B cell (primary cell): ENCODE measurements at regions not wholly inside any gene's neighbourhood (a gene's known extent, or its start where the extent isn't known, plus 50 kb on each side); places are given as distances from the start of the nearest gene placed in this dataset.

ENCODE experiments used
- ATAC-seq: fragments of 200-7000 bp; cut with Tn5 transposase; one replicate; pipeline ENCODE4 v1.10.0; 2021; ENCODE audit warnings: low read depth, mild to moderate bottlenecking, moderate number of reproducible peaks, moderate library complexity
- CTCF ChIA-PET: fragments of 350-600 bp; sonication (Branson Sonifier 250); formaldehyde crosslinking; loops from one replicate; lab custom pipeline; 2021; ENCODE audit warnings: antibody characterized with exemption, inconsistent platforms; lab: Charles Lee
- POLR2A ChIA-PET: fragments of 350-600 bp; sonication (Branson Sonifier 250); formaldehyde crosslinking; loops from one replicate; lab custom pipeline; 2021; ENCODE audit warnings: antibody characterized with exemption; lab: Charles Lee
- DNase-seq: peaks from one replicate; pipeline ENCODE4 v3.0.0; 2013
- H2AFZ ChIP-seq: 2 replicates; pipeline ENCODE4 v1.6.1; 2012; ENCODE audit warnings: mild to moderate bottlenecking, low read depth, low read length; ENCODE audit not compliant: insufficient read depth, poor library complexity, severe bottlenecking
- H3K27ac ChIP-seq, 2 donors: 1 replicate in 1 of 2; 2 replicates in 1 of 2; pipeline ENCODE4 v1.5.1; 2012 to 2013; ENCODE audit warnings: low read length in 2 of 2, mild to moderate bottlenecking in 2 of 2, moderate library complexity in 1 of 2
- H3K27me3 ChIP-seq, 4 experiments: fragments of 200-600 bp in 1 of 4; sonication (generic) in 1 of 4; replicated peaks in 1 of 4; 1 replicate in 2 of 4; 2 replicates in 2 of 4; pipeline versions ENCODE4 v1.6.1 to v1.7.0; 2013 to 2016; ENCODE audit warnings: low read length in 3 of 4, mild to moderate bottlenecking in 2 of 4, mixed read lengths in 1 of 4, moderate library complexity in 1 of 4; ENCODE audit not compliant: insufficient read depth in 4 of 4, control insufficient read depth in 3 of 4; ENCODE audit errors: control extremely low read depth in 1 of 4
- H3K36me3 ChIP-seq, 2 experiments: replicated peaks in 1 of 2; 1 replicate in 1 of 2; 2 replicates in 1 of 2; pipeline versions ENCODE4 v1.6.1 to v1.7.1; 2013; ENCODE audit warnings: low read length in 1 of 2; ENCODE audit not compliant: insufficient read depth in 2 of 2, control insufficient read depth in 1 of 2; ENCODE audit errors: control extremely low read depth in 1 of 2, extremely low read depth in 1 of 2
- H3K4me1 ChIP-seq, 2 donors: fragments of 200-600 bp in 1 of 2; sonication (generic) in 1 of 2; 1 replicate in 1 of 2; 2 replicates in 1 of 2; pipeline versions ENCODE4 v1.5.1 to v1.6.1; 2013 to 2017; ENCODE audit warnings: low read length in 2 of 2; ENCODE audit not compliant: control insufficient read depth in 2 of 2, insufficient read depth in 2 of 2
- H3K4me2 ChIP-seq: replicated peaks from 2 replicates; pipeline ENCODE3; 2012; ENCODE audit warnings: mild to moderate bottlenecking, low read depth, low read length; ENCODE audit not compliant: poor library complexity, severe bottlenecking
- H3K4me3 ChIP-seq, 5 experiments: fragments of 200-600 bp in 1 of 5; sonication (generic) in 1 of 5; 1 replicate in 3 of 5; 2 replicates in 2 of 5; pipeline versions ENCODE4 v1.5.1 to v1.7.0; 2011 to 2016; ENCODE audit warnings: low read length in 4 of 5, mild to moderate bottlenecking in 4 of 5, low read depth in 2 of 5, control low read depth in 1 of 5, moderate library complexity in 1 of 5; ENCODE audit not compliant: insufficient read depth in 1 of 5; ENCODE audit errors: control extremely low read depth in 1 of 5, extremely low read depth in 1 of 5
- H3K79me2 ChIP-seq: fragments of 200-600 bp; sonication (generic); one replicate; pipeline ENCODE4 v1.6.0; 2016; ENCODE audit warnings: low read length; ENCODE audit not compliant: control insufficient read depth, insufficient read depth
- H3K9ac ChIP-seq: fragments of 200-600 bp; sonication (generic); 2 replicates; pipeline ENCODE4 v1.6.1; 2017; ENCODE audit warnings: mild to moderate bottlenecking, low read length, moderate library complexity
- H3K9me3 ChIP-seq, 3 donors: one replicate each; pipeline versions ENCODE4 v1.6.1 to v1.7.1; 2013; ENCODE audit warnings: low read length in 2 of 3; ENCODE audit not compliant: control insufficient read depth in 2 of 3, insufficient read depth in 1 of 3; ENCODE audit errors: control extremely low read depth in 1 of 3
- H4K20me1 ChIP-seq: 2 replicates; pipeline ENCODE4 v1.6.0; 2012; ENCODE audit warnings: mild to moderate bottlenecking, low read length; ENCODE audit not compliant: insufficient read depth, control insufficient read depth, poor library complexity, severe bottlenecking
- H3K27ac Mint-ChIP-seq: one replicate; pipeline ENCODE4 v1.8.0; 2021; ENCODE audit warnings: mixed read lengths
- H3K27me3 Mint-ChIP-seq: one replicate; pipeline ENCODE4 v1.8.0; 2021; ENCODE audit warnings: mixed read lengths
- H3K4me1 Mint-ChIP-seq: one replicate; pipeline ENCODE4 v1.8.0; 2021; ENCODE audit warnings: mixed read lengths
- H3K4me3 Mint-ChIP-seq: one replicate; pipeline ENCODE4 v1.8.0; 2021; ENCODE audit warnings: mixed read lengths
- H3K9me3 Mint-ChIP-seq: one replicate; pipeline ENCODE4 v1.8.0; 2022; ENCODE audit warnings: mixed read lengths; ENCODE audit not compliant: insufficient read depth
- CTCF ChIP-seq: fragments of 200-600 bp; IDR thresholded peaks from one replicate; pipeline ENCODE4 v1.8.0; 2022; ENCODE audit warnings: antibody characterized with exemption, mild to moderate bottlenecking
- EZH2 ChIP-seq: IDR thresholded peaks from 2 replicates; pipeline ENCODE4 v1.6.1; 2012; ENCODE audit warnings: borderline replicate concordance, low read depth, mild to moderate bottlenecking, moderate library complexity, low read length; ENCODE audit not compliant: insufficient read depth, poor library complexity, severe bottlenecking
- WGBS: methylation state at CpG from one replicate; pipeline ENCODE4 v1.1.5; 2013; ENCODE audit warnings: missing lambda C conversion rate; ENCODE audit not compliant: insufficient coverage; 5-methylcytosine and 5-hydroxymethylcytosine counted together
- intact Hi-C: fragments of 100-400 bp; cut with micrococcal nuclease; formaldehyde crosslinking; loops from one replicate; pipeline ENCODE4 v1.10.0; 2022

DNA sequence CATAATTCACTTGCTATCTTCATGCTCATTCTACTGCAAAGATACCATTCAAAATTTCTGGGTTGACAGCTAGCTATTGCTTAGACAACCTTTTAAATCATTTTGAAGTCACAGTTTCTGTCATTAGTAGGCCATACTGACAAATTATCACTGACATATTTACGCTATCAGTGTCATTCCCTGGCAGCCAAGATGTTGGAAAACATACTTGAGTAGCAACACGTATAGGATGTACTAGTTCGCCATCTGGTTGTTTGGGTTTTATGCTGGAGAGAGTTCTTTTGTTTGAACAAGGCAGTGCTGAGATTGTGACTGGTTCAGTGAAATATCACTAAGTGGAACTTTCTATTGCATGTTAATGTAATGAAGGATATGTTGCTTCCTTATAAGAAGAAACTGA is 621.9 kb downstream of the DTWD2 start:
- no peak overlapping the region for H3K4me3 Mint-ChIP-seq
- Histone ChIP-seq H3K9me3 (no peaks in the 10 kb centered on the region), H4K20me1 (no peaks in the 10 kb centered on the region), H3K36me3 (no peaks in the 10 kb centered on the region), H3K27me3 (no peaks in the 10 kb centered on the region), H3K79me2 (no peaks in the 10 kb centered on the region), H3K4me3 (no peak overlapping the region), H3K27ac (no peak overlapping the region), H3K4me2 (no peak overlapping the region), H3K4me1 (no peaks in the 10 kb centered on the region), H2AFZ (no peak overlapping the region), H3K9ac (no peak overlapping the region)
- ATAC-seq (no peak), DNase-seq (no peak)
- H3K4me1 Mint-ChIP-seq, result no peaks in the 10 kb centered on the region
- intact Hi-C loops, result no loop called here
- ChIA-PET POLR2A (no interaction called here), CTCF (no interaction called here)
- H3K27ac Mint-ChIP-seq, result no peak overlapping the region
- WGBS, result 95% methylated on average over 3 of the region's 3 CpGs
- no peaks in the 10 kb centered on the region for H3K9me3 Mint-ChIP-seq
- TF ChIP-seq CTCF (no peak), EZH2 (no peak)
- no peaks in the 10 kb centered on the region for H3K27me3 Mint-ChIP-seq

DNA sequence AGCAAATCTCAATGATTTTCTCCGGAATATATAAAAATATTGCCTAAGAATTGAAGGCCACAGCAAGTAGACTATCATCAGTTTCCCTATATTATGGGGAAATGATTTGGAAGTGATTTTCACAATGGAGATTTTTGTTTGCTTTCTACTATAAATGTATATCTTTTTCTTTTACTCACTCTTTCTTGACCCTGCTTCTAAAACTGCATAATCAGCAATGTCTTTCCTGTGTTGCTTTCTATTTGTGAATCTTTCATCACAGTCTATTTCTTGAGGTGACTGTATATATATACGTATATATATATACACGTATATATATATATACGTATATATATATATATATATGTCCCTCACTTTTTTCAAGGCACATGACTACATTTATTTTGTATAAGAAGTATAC is 622.6 kb downstream of the DTWD2 start:
- Mint-ChIP-seq H3K27ac (no peak overlapping the region), H3K4me3 (no peak overlapping the region), H3K9me3 (no peaks in the 10 kb centered on the region), H3K4me1 (no peaks in the 10 kb centered on the region), H3K27me3 (no peaks in the 10 kb centered on the region)
- Histone ChIP-seq H3K4me3 (no peak overlapping the region), H3K36me3 (no peaks in the 10 kb centered on the region), H2AFZ (no peak overlapping the region), H3K4me1 (no peaks in the 10 kb centered on the region), H3K9me3 (no peaks in the 10 kb centered on the region), H4K20me1 (no peaks in the 10 kb centered on the region), H3K27me3 (no peaks in the 10 kb centered on the region), H3K27ac (no peak overlapping the region), H3K4me2 (no peak overlapping the region), H3K9ac (no peak overlapping the region), H3K79me2 (no peaks in the 10 kb centered on the region)
- CTCF ChIA-PET, result no interaction called here
- POLR2A ChIA-PET, result no interaction called here
- WGBS, result no CpG with 5 or more reads among the region's 4 CpGs
- DNase-seq (no peak), ATAC-seq (no peak)
- intact Hi-C loops, result no loop called here
- TF ChIP-seq CTCF (no peak), EZH2 (no peak)
